SU-DHL-6 (cell line): ENCODE measurements at regions not wholly inside any gene's neighbourhood (a gene's known extent, or its start where the extent isn't known, plus 50 kb on each side); places are given as distances from the start of the nearest gene placed in this dataset.

Experiments
- H2AFZ ChIP-seq: fragments of 200-600 bp; sonication (generic); 2 replicates; pipeline ENCODE4 v1.6.1; 2014; ENCODE audit warnings: low read depth, mild to moderate bottlenecking, moderate library complexity, mixed read lengths, antibody characterized with exemption, low read length; ENCODE audit not compliant: severe bottlenecking
- H3F3A ChIP-seq: fragments of 200-600 bp; shearing (Covaris generic); 2 replicates; pipeline ENCODE4 v1.6.0; 2016; ENCODE audit warnings: antibody characterized with exemption, mild to moderate bottlenecking; ENCODE audit not compliant: insufficient read depth
- H3K27ac ChIP-seq: fragments of 200-600 bp; sonication (generic); 2 replicates; pipeline ENCODE4 v1.5.1; 2016; ENCODE audit warnings: low read depth, mild to moderate bottlenecking, low read length, moderate library complexity, mixed read lengths
- H3K27me3 ChIP-seq: fragments of 200-600 bp; sonication (generic), shearing (Covaris generic); 2 replicates; pipeline ENCODE4 v1.6.0; 2014; ENCODE audit warnings: mild to moderate bottlenecking, low read length
- H3K36me3 ChIP-seq: fragments of 200-600 bp; sonication (generic); 2 replicates; pipeline ENCODE4 v1.6.1; 2014; ENCODE audit warnings: mild to moderate bottlenecking, low read length, mixed read lengths
- H3K4me2 ChIP-seq: fragments of 300-600, 200-600 bp; shearing (Covaris generic), sonication (generic); 2 replicates; pipeline ENCODE4 v1.6.0; 2014; ENCODE audit warnings: low read length, low read depth, mild to moderate bottlenecking; ENCODE audit not compliant: poor library complexity, severe bottlenecking
- H3K4me3 ChIP-seq: fragments of 200-600 bp; sonication (generic); 2 replicates; pipeline ENCODE4 v1.5.1; 2014; ENCODE audit warnings: antibody characterized with exemption, low read length, mild to moderate bottlenecking, mixed read lengths; ENCODE audit not compliant: insufficient read depth, poor library complexity, severe bottlenecking
- H3K79me2 ChIP-seq: fragments of 200-600 bp; sonication (generic); 2 replicates; pipeline ENCODE4 v1.6.1; 2014; ENCODE audit warnings: mild to moderate bottlenecking, low read length, moderate library complexity; ENCODE audit not compliant: insufficient read depth
- H3K9ac ChIP-seq: fragments of 200-600 bp; sonication (generic); 2 replicates; pipeline ENCODE4 v1.7.0; 2014; ENCODE audit warnings: mild to moderate bottlenecking, low read length
- H3K9me2 ChIP-seq: fragments of 200-600 bp; sonication (generic); replicated peaks from 2 replicates; pipeline ENCODE4 v1.6.1; 2014; ENCODE audit warnings: low read length; ENCODE audit not compliant: insufficient read depth
- H3K9me3 ChIP-seq: fragments of 200-600 bp; sonication (generic); 2 replicates; pipeline ENCODE4 v1.6.1; 2014; ENCODE audit warnings: low read length, mixed read lengths; ENCODE audit not compliant: insufficient read depth
- H4K20me1 ChIP-seq: fragments of 200-600 bp; sonication (generic); 2 replicates; pipeline ENCODE4 v1.6.1; 2014; ENCODE audit warnings: low read depth, mild to moderate bottlenecking, antibody characterized with exemption, low read length, moderate library complexity, mixed read lengths
- CTCF ChIP-seq: fragments of 200-600 bp; sonication (generic); IDR thresholded peaks from one replicate; pipeline ENCODE4 v1.5.1; 2017; ENCODE audit warnings: antibody characterized with exemption, mild to moderate bottlenecking, low read length, moderate library complexity; ENCODE audit not compliant: insufficient read depth, poor library complexity, severe bottlenecking
- EZH2phosphoT487 ChIP-seq: fragments of 200-600 bp; sonication (generic), shearing (Covaris generic); conservative IDR thresholded peaks from 2 replicates; pipeline ENCODE4 v1.6.1; 2018; ENCODE audit warnings: mild to moderate bottlenecking, antibody characterized with exemption, low read length, moderate library complexity, mixed read lengths

- no peaks in the 10 kb centered on the region for H4K20me1 ChIP-seq
- no peaks in the 10 kb centered on the region for H3K79me2 ChIP-seq
- H3K36me3 ChIP-seq: no peaks in the 10 kb centered on the region
- no peak overlapping the region for H3K4me3 ChIP-seq
- H3K9me3 ChIP-seq: no peaks in the 10 kb centered on the region
- no peak overlapping the region for H3K27ac ChIP-seq
- TF ChIP-seq EZH2phosphoT487: no peak
- TF ChIP-seq CTCF: no peak
- no peaks in the 10 kb centered on the region for H3K27me3 ChIP-seq
- H3F3A ChIP-seq: no peaks in the 10 kb centered on the region
- H3K9me2 ChIP-seq: no peaks in the 10 kb centered on the region
- no peak overlapping the region for H2AFZ ChIP-seq
- H3K4me2 ChIP-seq: no peak overlapping the region
- H3K9ac ChIP-seq: no peak overlapping the region
Measured at GRCh38 chr2:211086049-211086448, 529.6 kb downstream of the CPS1 start.

- H3K4me2 ChIP-seq: no peak overlapping the region
- no peak overlapping the region for H2AFZ ChIP-seq
- no peak overlapping the region for H3K4me3 ChIP-seq
Measured at GRCh38 chr2:211089127-211089526, 532.7 kb downstream of the CPS1 start.

GRCh38 chr2:211093743-211094303 is 537.4 kb downstream of the CPS1 start:
- H4K20me1 ChIP-seq: no peaks in the 10 kb centered on the region
- TF ChIP-seq CTCF (peak; percentile 30), EZH2phosphoT487 (no peak)
- no peak overlapping the region for H2AFZ ChIP-seq
- no peak overlapping the region for H3K9ac ChIP-seq
- H3K9me3 ChIP-seq: no peaks in the 10 kb centered on the region
- H3K9me2 ChIP-seq: no peaks in the 10 kb centered on the region
- no peak overlapping the region for H3K4me2 ChIP-seq
- H3F3A ChIP-seq: no peaks in the 10 kb centered on the region
- H3K27ac ChIP-seq: no peak overlapping the region
- no peaks in the 10 kb centered on the region for H3K79me2 ChIP-seq
- no peaks in the 10 kb centered on the region for H3K36me3 ChIP-seq
- H3K27me3 ChIP-seq: no peaks in the 10 kb centered on the region
- no peak overlapping the region for H3K4me3 ChIP-seq

More at GRCh38 chr2:211089127-211089526, 532.7 kb downstream of the CPS1 start:
- Histone ChIP-seq H3K9me2 (no peaks in the 10 kb centered on the region), H3K79me2 (no peaks in the 10 kb centered on the region), H4K20me1 (no peaks in the 10 kb centered on the region), H3F3A (no peaks in the 10 kb centered on the region), H3K27me3 (no peaks in the 10 kb centered on the region), H3K9ac (no peak overlapping the region), H3K36me3 (no peaks in the 10 kb centered on the region), H3K9me3 (no peaks in the 10 kb centered on the region), H3K27ac (no peak overlapping the region)
- TF ChIP-seq CTCF: no peak
- TF ChIP-seq EZH2phosphoT487: no peak
